Naive thymus-derived CD4-positive, alpha-beta T cell (primary cell): ENCODE measurements at regions not wholly inside any gene's neighbourhood (a gene's known extent, or its start where the extent isn't known, plus 50 kb on each side); places are given as distances from the start of the nearest gene placed in this dataset.
"Not testable (repeated sequence)": the region's sequence is repeated elsewhere in the genome, so short reads cannot be mapped to it uniquely, and the experiment has no call there.

Experiments used
- ATAC-seq: fragments of 150-1000 bp; cut with Tn5 transposase; 2 replicates; pipeline ENCODE4 v1.10.0; 2021; ENCODE audit warnings: mild to moderate bottlenecking, moderate library complexity
- CTCF ChIA-PET: fragments of 350-600 bp; sonication (Branson Sonifier 250); formaldehyde crosslinking; loops from one replicate; lab custom pipeline; 2021; ENCODE audit warnings: antibody characterized with exemption; lab: Charles Lee
- POLR2A ChIA-PET: fragments of 350-600 bp; sonication (Branson Sonifier 250); formaldehyde crosslinking; loops from one replicate; lab custom pipeline; 2021; ENCODE audit warnings: antibody characterized with exemption, inconsistent platforms; lab: Charles Lee
- DNase-seq, 9 donors: peaks; one replicate each; pipeline versions ENCODE4 v3.0.0 to v3.0.0-alpha.2; 2020 to 2022; ENCODE audit warnings: mixed read lengths in 1 of 9
- H3K27ac ChIP-seq: one replicate; pipeline ENCODE4 v1.7.0; 2013; ENCODE audit warnings: mild to moderate bottlenecking, low read depth, low read length, moderate library complexity
- H3K27me3 ChIP-seq, 2 donors: one replicate each; pipeline ENCODE4 v1.7.0; 2013; ENCODE audit warnings: low read length in 2 of 2, mild to moderate bottlenecking in 2 of 2, moderate library complexity in 2 of 2; ENCODE audit not compliant: control insufficient read depth in 2 of 2, insufficient read depth in 2 of 2
- H3K36me3 ChIP-seq, 3 experiments: 1 replicate in 2 of 3; 2 replicates in 1 of 3; pipeline ENCODE4 v1.7.0; 2013; ENCODE audit warnings: low read length in 3 of 3, mild to moderate bottlenecking in 3 of 3, moderate library complexity in 1 of 3; ENCODE audit not compliant: insufficient read depth in 3 of 3, control insufficient read depth in 2 of 3
- H3K4me1 ChIP-seq, 2 donors: one replicate each; pipeline ENCODE4 v1.7.0; 2013; ENCODE audit warnings: low read length in 2 of 2, mild to moderate bottlenecking in 2 of 2, moderate library complexity in 1 of 2; ENCODE audit not compliant: control insufficient read depth in 2 of 2, insufficient read depth in 2 of 2
- H3K4me3 ChIP-seq: 2 replicates; pipeline ENCODE4 v1.7.0; 2013; ENCODE audit warnings: mild to moderate bottlenecking, low read length
- H3K9me3 ChIP-seq, 3 experiments: 1 replicate in 2 of 3; 2 replicates in 1 of 3; pipeline ENCODE4 v1.7.0; 2013; ENCODE audit warnings: low read length in 3 of 3; ENCODE audit not compliant: control insufficient read depth in 2 of 3
- H3K27ac Mint-ChIP-seq, 9 donors: one replicate each; pipeline ENCODE4 v1.8.0; 2020 to 2022; ENCODE audit warnings: mixed read lengths in 9 of 9, mild to moderate bottlenecking in 8 of 9, moderate library complexity in 5 of 9, inconsistent platforms in 2 of 9
- H3K27me3 Mint-ChIP-seq, 5 donors: one replicate each; pipeline ENCODE4 v1.8.0; 2021 to 2022; ENCODE audit warnings: mixed read lengths in 5 of 5, mild to moderate bottlenecking in 1 of 5
- H3K36me3 Mint-ChIP-seq, 5 donors: one replicate each; pipeline ENCODE4 v1.8.0; 2020 to 2022; ENCODE audit warnings: mixed read lengths in 5 of 5, mild to moderate bottlenecking in 3 of 5, inconsistent platforms in 1 of 5
- H3K4me1 Mint-ChIP-seq, 7 donors: one replicate each; pipeline ENCODE4 v1.8.0; 2020 to 2022; ENCODE audit warnings: mixed read lengths in 7 of 7, mild to moderate bottlenecking in 3 of 7, inconsistent platforms in 1 of 7
- H3K4me3 Mint-ChIP-seq, 10 donors: one replicate each; pipeline ENCODE4 v1.8.0; 2020 to 2022; ENCODE audit warnings: mild to moderate bottlenecking in 10 of 10, mixed read lengths in 10 of 10, moderate library complexity in 6 of 10, inconsistent platforms in 2 of 10
- H3K9me3 Mint-ChIP-seq, 11 donors: one replicate each; pipeline ENCODE4 v1.8.0; 2020 to 2022; ENCODE audit warnings: mixed read lengths in 11 of 11, mild to moderate bottlenecking in 4 of 11, inconsistent platforms in 1 of 11, moderate library complexity in 1 of 11
- intact Hi-C, 2 donors: fragments of 100-400 bp; cut with micrococcal nuclease; formaldehyde crosslinking; loops; one replicate each; pipeline ENCODE4 v1.15.1; 2023

- H3K4me1 Mint-ChIP-seq, H3K9me3 ChIP-seq, H3K27me3 ChIP-seq, intact Hi-C loops, H3K27me3 Mint-ChIP-seq, H3K27ac ChIP-seq, H3K36me3 Mint-ChIP-seq, H3K27ac Mint-ChIP-seq, ATAC-seq, DNase-seq, POLR2A ChIA-PET, H3K4me3 Mint-ChIP-seq, H3K36me3 ChIP-seq, CTCF ChIA-PET, H3K4me3 ChIP-seq, H3K4me1 ChIP-seq: not testable (repeated sequence)
- H3K9me3 Mint-ChIP-seq, result peaks cover 0 to 14% (median 3%) of the 10 kb centered on the region in 11 donors
Measured at GRCh38 chr15:36195361-36196007, 383.9 kb upstream of the CDIN1 start.

- Histone ChIP-seq H3K4me1 (no peaks in the 10 kb centered on the region), H3K36me3 (no peaks in the 10 kb centered on the region), H3K4me3 (no peak overlapping the region), H3K27ac (no peak overlapping the region), H3K27me3 (no peaks in the 10 kb centered on the region), H3K9me3 (no peaks in the 10 kb centered on the region)
- intact Hi-C loops, result no loop called here
- no peak overlapping the region for H3K4me3 Mint-ChIP-seq
- peaks cover 0 to 8% (median 0%) of the 10 kb centered on the region in 5 donors for H3K27me3 Mint-ChIP-seq
- POLR2A ChIA-PET, result no interaction called here
- no peak overlapping the region for H3K27ac Mint-ChIP-seq
- no peaks in the 10 kb centered on the region for H3K36me3 Mint-ChIP-seq
- no peak for ATAC-seq
- CTCF ChIA-PET, result no interaction called here
- no peaks in the 10 kb centered on the region for H3K4me1 Mint-ChIP-seq
- peaks cover 0 to 10% (median 1%) of the 10 kb centered on the region in 11 donors for H3K9me3 Mint-ChIP-seq
- DNase-seq, result no peak
Measured at GRCh38 chr15:36208868-36209582, 370.4 kb upstream of the CDIN1 start.

GRCh38 chr15:36210426-36210825, 369.0 kb upstream of the CDIN1 start:
- no peaks in the 10 kb centered on the region for H3K4me1 Mint-ChIP-seq
- no peaks in the 10 kb centered on the region for H3K36me3 Mint-ChIP-seq
- intact Hi-C loops, result no loop called here
- Histone ChIP-seq H3K4me3 (no peak overlapping the region), H3K9me3 (no peaks in the 10 kb centered on the region), H3K27ac (no peak overlapping the region), H3K36me3 (no peaks in the 10 kb centered on the region), H3K4me1 (no peaks in the 10 kb centered on the region), H3K27me3 (no peaks in the 10 kb centered on the region)
- ATAC-seq, result no peak
- H3K4me3 Mint-ChIP-seq, result no peak overlapping the region
- ChIA-PET CTCF (no interaction called here), POLR2A (no interaction called here)
- peaks cover 0 to 8% (median 2%) of the 10 kb centered on the region in 11 donors for H3K9me3 Mint-ChIP-seq
- H3K27me3 Mint-ChIP-seq, result peaks cover 0 to 8% (median 0%) of the 10 kb centered on the region in 5 donors
- H3K27ac Mint-ChIP-seq, result no peak overlapping the region
- no peak for DNase-seq

GRCh38 chr15:36218322-36218721, 361.1 kb upstream of the CDIN1 start:
- H3K27ac ChIP-seq, result no peak overlapping the region
- peaks cover 0 to 4% (median 0%) of the 10 kb centered on the region in 5 donors for H3K27me3 Mint-ChIP-seq
- H3K4me3 ChIP-seq, result no peak overlapping the region
- DNase-seq, result no peak
- no peaks in the 10 kb centered on the region for H3K27me3 ChIP-seq
- H3K9me3 Mint-ChIP-seq, result peaks cover 0 to 15% (median 4%) of the 10 kb centered on the region in 11 donors
- ATAC-seq, result no peak
- no peak overlapping the region for H3K4me3 Mint-ChIP-seq
- ChIA-PET POLR2A (no interaction called here), CTCF (no interaction called here)
- no peaks in the 10 kb centered on the region for H3K4me1 Mint-ChIP-seq
- no peaks in the 10 kb centered on the region for H3K36me3 Mint-ChIP-seq
- no peaks in the 10 kb centered on the region for H3K4me1 ChIP-seq
- intact Hi-C loops, result no loop called here
- no peaks in the 10 kb centered on the region for H3K9me3 ChIP-seq
- no peak overlapping the region for H3K27ac Mint-ChIP-seq
- H3K36me3 ChIP-seq, result no peaks in the 10 kb centered on the region

- Mint-ChIP-seq H3K4me3 (no peak overlapping the region), H3K27ac (no peak overlapping the region), H3K27me3 (peaks cover 0 to 4% (median 3%) of the 10 kb centered on the region in 5 donors), H3K9me3 (peaks cover 0 to 15% (median 4%) of the 10 kb centered on the region in 11 donors), H3K36me3 (no peaks in the 10 kb centered on the region), H3K4me1 (no peaks in the 10 kb centered on the region)
- Histone ChIP-seq H3K4me1 (no peaks in the 10 kb centered on the region), H3K9me3 (no peaks in the 10 kb centered on the region), H3K4me3 (no peak overlapping the region), H3K27me3 (no peaks in the 10 kb centered on the region), H3K36me3 (no peaks in the 10 kb centered on the region), H3K27ac (no peak overlapping the region)
- ChIA-PET CTCF (no interaction called here), POLR2A (no interaction called here)
- ATAC-seq, result no peak
- no peak for DNase-seq
- intact Hi-C loops, result no loop called here
Measured at GRCh38 chr15:36218991-36219390, 360.4 kb upstream of the CDIN1 start.

GRCh38 chr15:36221992-36222391, 357.4 kb upstream of the CDIN1 start:
- Histone ChIP-seq H3K27ac (no peak overlapping the region), H3K36me3 (no peaks in the 10 kb centered on the region), H3K4me3 (no peak overlapping the region), H3K9me3 (no peaks in the 10 kb centered on the region), H3K27me3 (no peaks in the 10 kb centered on the region), H3K4me1 (no peaks in the 10 kb centered on the region)
- Mint-ChIP-seq H3K36me3 (no peaks in the 10 kb centered on the region), H3K9me3 (peaks cover 0 to 17% (median 4%) of the 10 kb centered on the region in 11 donors), H3K27ac (no peak overlapping the region), H3K4me1 (no peaks in the 10 kb centered on the region), H3K4me3 (no peak overlapping the region), H3K27me3 (peaks cover 0 to 4% (median 3%) of the 10 kb centered on the region in 5 donors)
- CTCF ChIA-PET, result no interaction called here
- POLR2A ChIA-PET, result no interaction called here
- intact Hi-C loops, result no loop called here
- ATAC-seq (no peak), DNase-seq (no peak)

GRCh38 chr15:36230776-36231175, 348.6 kb upstream of the CDIN1 start:
- H3K27ac ChIP-seq, result no peak overlapping the region
- ATAC-seq (no peak), DNase-seq (no peak)
- Mint-ChIP-seq H3K4me1 (no peaks in the 10 kb centered on the region), H3K36me3 (no peaks in the 10 kb centered on the region), H3K4me3 (no peak overlapping the region), H3K9me3 (peaks cover 0 to 16% (median 4%) of the 10 kb centered on the region in 11 donors), H3K27me3 (no peaks in the 10 kb centered on the region), H3K27ac (no peak overlapping the region)
- no peak overlapping the region for H3K4me3 ChIP-seq
- intact Hi-C loops, result no loop called here
- H3K36me3 ChIP-seq, result no peaks in the 10 kb centered on the region
- CTCF ChIA-PET, result no interaction called here
- no peaks in the 10 kb centered on the region for H3K4me1 ChIP-seq
- POLR2A ChIA-PET, result no interaction called here
- H3K9me3 ChIP-seq, result no peaks in the 10 kb centered on the region
- no peaks in the 10 kb centered on the region for H3K27me3 ChIP-seq
